K562 (cell line): ENCODE measurements at regions not wholly inside any gene's neighbourhood (a gene's known extent, or its start where the extent isn't known, plus 50 kb on each side); places are given as distances from the start of the nearest gene placed in this dataset.

ENCODE experiments used
- ATAC-seq: fragments of 200-7000 bp; cut with Tn5 transposase; 3 replicates; pipeline ENCODE4 v1.9.1; 2020; ENCODE audit warnings: moderate library complexity
- BruUV-seq: library from RNA; stranded (reverse); fragments of 400-500 nt; replicated peaks from 2 replicates; lab custom pipeline; 2021; lab: Mats Ljungman, UMichigan
- CTCF ChIA-PET: fragments of 300-600 bp; formaldehyde crosslinking; extraction: SDS; loops from one replicate; lab custom pipeline; 2021; ENCODE audit warnings: low intra/inter-chr PET ratio; lab: Yijun Ruan, JAX
- POLR2A ChIA-PET: fragments of 300-600, 350-650 bp; sonication (Branson Sonifier 250); formaldehyde crosslinking; extraction: SDS; loops from one replicate; lab custom pipeline; 2021; ENCODE audit warnings: antibody characterized with exemption, inconsistent platforms; lab: Yijun Ruan, JAX
- DNase-seq, 4 experiments: peaks; one replicate each; pipeline versions ENCODE4 v3.0.0 to v3.0.0-alpha.2; 2011 to 2018; ENCODE audit warnings: low spot score in 3 of 4, mixed read lengths in 3 of 4; ENCODE audit errors: extremely low read depth in 1 of 4
- FAIRE-seq: peaks from 2 replicates; lab custom pipeline; 2011; peaks lifted over from hg19 to GRCh38; lab: Jason Lieb, UNC
- H2AFZ ChIP-seq: 2 replicates; pipeline ENCODE4 v1.6.0; 2011; ENCODE audit warnings: low read depth, low read length, control low read depth, inconsistent platforms
- H3K27ac ChIP-seq: fragments of 200-600 bp; 3 replicates; pipeline ENCODE4 v1.8.0; 2011; ENCODE audit warnings: low read depth, mild to moderate bottlenecking, control low read depth, inconsistent platforms, low read length, moderate library complexity, mixed read lengths; ENCODE audit errors: extremely low read depth
- H3K27me3 ChIP-seq, 2 experiments: fragments of 300-600 bp in 1 of 2; 2 replicates in 1 of 2; 3 replicates in 1 of 2; pipeline versions ENCODE4 v1.6.0 to v1.8.0; 2011; ENCODE audit warnings: inconsistent platforms in 2 of 2, low read length in 2 of 2, mild to moderate bottlenecking in 1 of 2, mixed read lengths in 1 of 2, moderate library complexity in 1 of 2; ENCODE audit not compliant: control insufficient read depth in 2 of 2, insufficient read depth in 2 of 2
- H3K36me3 ChIP-seq: fragments of 300-600 bp; 3 replicates; pipeline ENCODE4 v1.8.0; 2011; ENCODE audit warnings: mild to moderate bottlenecking, low read length, inconsistent platforms; ENCODE audit not compliant: control insufficient read depth, insufficient read depth
- H3K4me1 ChIP-seq, 2 experiments: fragments of 200-600 bp in 1 of 2; replicated peaks in 1 of 2; 2 replicates in 1 of 2; 3 replicates in 1 of 2; pipeline versions ENCODE4 v1.5.1 to v1.8.0; 2011; ENCODE audit warnings: inconsistent platforms in 2 of 2, low read length in 2 of 2, mild to moderate bottlenecking in 1 of 2, mixed read lengths in 1 of 2, moderate library complexity in 1 of 2; ENCODE audit not compliant: control insufficient read depth in 2 of 2, insufficient read depth in 2 of 2
- H3K4me2 ChIP-seq: 2 replicates; pipeline ENCODE4 v1.6.1; 2011; ENCODE audit warnings: low read length, control low read depth, inconsistent platforms, mixed read lengths; ENCODE audit not compliant: insufficient read depth
- H3K4me3 ChIP-seq: fragments of 200-600 bp; sonication (generic), shearing (Covaris generic); 2 replicates; pipeline ENCODE4 v1.5.1; 2016; ENCODE audit warnings: control low read depth, inconsistent platforms
- H3K79me2 ChIP-seq: fragments of 200-600 bp; 3 replicates; pipeline ENCODE4 v1.8.0; 2011; ENCODE audit warnings: low read length, inconsistent platforms; ENCODE audit not compliant: control insufficient read depth, insufficient read depth
- H3K9ac ChIP-seq, 2 experiments: 2 replicates each; pipeline versions ENCODE4 v1.6.0 to v1.6.1; 2011; ENCODE audit warnings: low read depth in 2 of 2, low read length in 2 of 2, control low read depth in 1 of 2, inconsistent platforms in 1 of 2, mild to moderate bottlenecking in 1 of 2, mixed read lengths in 1 of 2; ENCODE audit not compliant: insufficient read depth in 1 of 2
- H3K9me1 ChIP-seq: one replicate; pipeline ENCODE4 v1.6.0; 2011; ENCODE audit warnings: inconsistent platforms, mild to moderate bottlenecking, low read length, moderate library complexity; ENCODE audit not compliant: control insufficient read depth, insufficient read depth
- H3K9me3 ChIP-seq: replicated peaks from 2 replicates; pipeline ENCODE4 v1.5.1; 2011; ENCODE audit warnings: low read depth, low read length, inconsistent platforms; ENCODE audit not compliant: control insufficient read depth, insufficient read depth
- H4K20me1 ChIP-seq: replicated peaks from 2 replicates; pipeline ENCODE4 v1.6.1; 2011; ENCODE audit warnings: low read length, inconsistent platforms, mixed read lengths; ENCODE audit not compliant: control insufficient read depth, insufficient read depth
- LARP7 ChIP-seq: fragments of 450-650 bp; IDR thresholded peaks from 2 replicates; pipeline ENCODE4 v1.6.1; 2016
- SMARCA5 ChIP-seq: fragments of 450-650 bp; IDR thresholded peaks from 2 replicates; pipeline ENCODE4 v1.6.1; 2016
- TGIF2 ChIP-seq: sonication (generic); formaldehyde crosslinking; IDR thresholded peaks from 2 replicates; pipeline ENCODE4 v1.8.1; 2022; ENCODE audit warnings: mild to moderate bottlenecking, missing genetic modification reagents, moderate library complexity
- ZBTB7A ChIP-seq: IDR thresholded peaks from 2 replicates; pipeline ENCODE4 v1.6.1; 2011; ENCODE audit warnings: low read depth, mild to moderate bottlenecking, low read length, moderate library complexity, borderline replicate concordance; ENCODE audit not compliant: control insufficient read depth
- ZNF41 ChIP-seq: fragments of 250-450 bp; sonication (Bioruptor Pico); conservative IDR thresholded peaks from 2 replicates; pipeline ENCODE4 v1.4.0; 2020; ENCODE audit warnings: mild to moderate bottlenecking
- WGBS: fragments of 100-300 bp; shearing (Covaris generic); methylation state at CpG from one replicate; pipeline ENCODE4 v1.1.6; 2016; ENCODE audit warnings: low coverage, mixed read lengths; ENCODE audit not compliant: insufficient coverage; ENCODE audit errors: missing lambda C conversion rate; 5-methylcytosine and 5-hydroxymethylcytosine counted together
- in situ Hi-C: fragments of 300-500 bp; cut with MboI; formaldehyde crosslinking; loops from 4 replicates; pipeline ENCODE4 v1.15.0; 2018; ENCODE audit warnings: inconsistent platforms, mixed read lengths
- intact Hi-C: fragments of 100-400 bp; cut with micrococcal nuclease; formaldehyde crosslinking; loops from 2 replicates; pipeline ENCODE4 v1.14.2; 2022
- TF ChIP-seq, protein P1 (sequence below): fragments of 450-650 bp; formaldehyde crosslinking; IDR thresholded peaks from 2 replicates; pipeline ENCODE4 v1.4.0; 2020; ENCODE audit warnings: mild to moderate bottlenecking, moderate library complexity
- TF ChIP-seq, protein P2 (sequence below): fragments of 250-450 bp; sonication (Bioruptor Pico); IDR thresholded peaks from 2 replicates; pipeline ENCODE4 v1.8.0; 2021; ENCODE audit warnings: moderate library complexity, mild to moderate bottlenecking, inconsistent platforms

DNA sequence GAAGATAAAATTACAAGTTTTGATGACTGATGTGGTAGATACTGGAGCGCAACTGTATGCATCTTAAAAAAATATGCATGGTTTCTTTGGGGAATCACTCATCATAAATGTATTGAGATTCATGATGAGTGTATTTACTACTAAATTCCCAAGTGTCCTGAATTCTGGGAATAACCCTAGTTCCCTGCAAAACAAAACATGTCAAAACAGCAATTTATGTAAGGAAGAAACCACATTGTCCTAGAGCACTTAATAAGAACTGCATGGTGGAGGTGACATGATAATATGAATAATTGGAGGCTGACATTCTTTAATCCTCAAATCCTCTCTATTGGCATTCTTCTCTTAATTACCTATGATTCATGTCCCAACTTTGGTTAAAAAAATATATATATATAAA is 1804.7 kb downstream of the STIM2 start:
- Histone ChIP-seq H3K9me3 (peaks cover 2% of the 10 kb centered on the region; the same call in 1 of the 2 replicates), H4K20me1 (no peaks in the 10 kb centered on the region), H3K4me3 (no peak overlapping the region), H2AFZ (no peak overlapping the region), H3K27ac (no peak overlapping the region), H3K27me3 (no peaks in the 10 kb centered on the region), H3K4me1 (no peaks in the 10 kb centered on the region), H3K79me2 (no peaks in the 10 kb centered on the region), H3K36me3 (no peaks in the 10 kb centered on the region), H3K9ac (no peak overlapping the region), H3K4me2 (no peak overlapping the region), H3K9me1 (no peaks in the 10 kb centered on the region)
- in situ Hi-C loops (no loop called here), intact Hi-C loops (no loop called here)
- no peak for ATAC-seq
- no peak for DNase-seq
- TF ChIP-seq ZNF41 (CRISPR knock-in tag) (no peak), SMARCA5 (no peak), ZBTB7A (no peak), TGIF2 (CRISPR knock-in tag) (no peak), LARP7 (no peak)
- TF ChIP-seq, protein P1, sequence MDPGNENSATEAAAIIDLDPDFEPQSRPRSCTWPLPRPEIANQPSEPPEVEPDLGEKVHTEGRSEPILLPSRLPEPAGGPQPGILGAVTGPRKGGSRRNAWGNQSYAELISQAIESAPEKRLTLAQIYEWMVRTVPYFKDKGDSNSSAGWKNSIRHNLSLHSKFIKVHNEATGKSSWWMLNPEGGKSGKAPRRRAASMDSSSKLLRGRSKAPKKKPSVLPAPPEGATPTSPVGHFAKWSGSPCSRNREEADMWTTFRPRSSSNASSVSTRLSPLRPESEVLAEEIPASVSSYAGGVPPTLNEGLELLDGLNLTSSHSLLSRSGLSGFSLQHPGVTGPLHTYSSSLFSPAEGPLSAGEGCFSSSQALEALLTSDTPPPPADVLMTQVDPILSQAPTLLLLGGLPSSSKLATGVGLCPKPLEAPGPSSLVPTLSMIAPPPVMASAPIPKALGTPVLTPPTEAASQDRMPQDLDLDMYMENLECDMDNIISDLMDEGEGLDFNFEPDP (CRISPR knock-in tag) = no peak
- TF ChIP-seq, protein P2, sequence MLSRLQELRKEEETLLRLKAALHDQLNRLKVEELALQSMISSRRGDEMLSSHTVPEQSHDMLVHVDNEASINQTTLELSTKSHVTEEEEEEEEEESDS (CRISPR knock-in tag) = no peak
- WGBS = 0% methylated on average over 1 of the region's 1 CpG
- no peak for FAIRE-seq
- BruUV-seq = no TSS peak
- POLR2A ChIA-PET = no interaction called here
- CTCF ChIA-PET = no interaction called here
